ENCODE measurements at regions not wholly inside any gene's neighbourhood (a gene's known extent, or its start where the extent isn't known, plus 50 kb on each side); places are given as distances from the start of the nearest gene placed in this dataset.

DNA sequence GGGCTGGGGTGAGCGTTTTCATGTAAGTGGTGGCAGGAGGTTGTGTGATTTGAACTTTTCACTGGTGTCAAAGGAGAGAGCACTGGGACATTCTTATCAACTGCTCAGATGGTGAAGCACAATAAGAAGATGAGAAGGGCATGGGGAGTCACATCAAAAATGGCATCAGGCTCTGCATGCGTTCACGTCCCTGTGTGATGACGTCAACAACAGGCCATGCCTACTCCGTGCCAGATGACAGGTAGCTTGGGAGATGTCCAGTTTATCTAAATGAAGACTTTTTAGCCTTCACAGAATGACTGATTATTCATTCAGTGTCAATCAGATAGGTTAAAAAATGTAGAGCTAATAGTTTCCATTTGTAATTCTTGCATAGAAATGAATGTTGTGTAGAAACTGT, 264.3 kb upstream of the POM121L12 start:
- intact Hi-C loops (cut with DNase I): no loop called here
- peaks cover 0 to 10% (median 3%) of the 10 kb centered on the region in 4 donors for H3K4me1 ChIP-seq
- no peaks in the 10 kb centered on the region for H3K36me3 ChIP-seq
- 93 to 94% methylated on average over 5 of the region's 5 CpGs for WGBS, 2 donors
- H3K27ac ChIP-seq: no peak overlapping the region
- no peaks in the 10 kb centered on the region for H3K27me3 ChIP-seq
- no peak for TF ChIP-seq POLR2A (IDR thresholded peaks at IDR 0.05)
- TF ChIP-seq POLR2AphosphoS5 (IDR thresholded peaks at IDR 0.05): no peak
- no peak for TF ChIP-seq CTCF (IDR thresholded peaks at IDR 0.05)
- no peaks in the 10 kb centered on the region for H3K9me3 ChIP-seq
- no peak overlapping the region for H3K4me3 ChIP-seq
- no peak for DNase-seq

- H3K36me3 ChIP-seq: no peaks in the 10 kb centered on the region
- TF ChIP-seq POLR2A (IDR thresholded peaks at IDR 0.05): no peak
- TF ChIP-seq EP300 (IDR thresholded peaks at IDR 0.05): no peak
- TF ChIP-seq CTCF (IDR thresholded peaks at IDR 0.05): no peak
- no peak for TF ChIP-seq POLR2AphosphoS5 (IDR thresholded peaks at IDR 0.05)
- intact Hi-C loops (cut with DNase I): no loop called here
Observed at GRCh38 chr7:52764492-52765169, 270.8 kb upstream of the POM121L12 start.

GRCh38 chr7:52758356-52758755, 277.1 kb upstream of the POM121L12 start:
- Histone ChIP-seq H3K36me3 (no peaks in the 10 kb centered on the region), H3K4me1 (peaks cover 0 to 12% (median 6%) of the 10 kb centered on the region in 4 donors), H3K9me3 (no peaks in the 10 kb centered on the region), H3K27ac (peak overlapping the region in 3 of 4 donors; percentile 17 to 36 (median 30)), H3K4me3 (no peak overlapping the region), H3K27me3 (no peaks in the 10 kb centered on the region)
- intact Hi-C loops (cut with DNase I): no loop called here
- TF ChIP-seq EP300 (IDR thresholded peaks at IDR 0.05) (no peak), POLR2AphosphoS5 (IDR thresholded peaks at IDR 0.05) (peak in 3 of 4 donors; percentile 58 to 69 (median 63))
- no peak for DNase-seq
- 58 to 73% methylated on average over 1 of the region's 1 CpG for WGBS, 2 donors

More at GRCh38 chr7:52764492-52765169, 270.8 kb upstream of the POM121L12 start:
- Histone ChIP-seq H3K27me3 (no peaks in the 10 kb centered on the region), H3K4me3 (no peak overlapping the region), H3K4me1 (no peaks in the 10 kb centered on the region), H3K9me3 (no peaks in the 10 kb centered on the region), H3K27ac (no peak overlapping the region)
- no peak for DNase-seq

DNA sequence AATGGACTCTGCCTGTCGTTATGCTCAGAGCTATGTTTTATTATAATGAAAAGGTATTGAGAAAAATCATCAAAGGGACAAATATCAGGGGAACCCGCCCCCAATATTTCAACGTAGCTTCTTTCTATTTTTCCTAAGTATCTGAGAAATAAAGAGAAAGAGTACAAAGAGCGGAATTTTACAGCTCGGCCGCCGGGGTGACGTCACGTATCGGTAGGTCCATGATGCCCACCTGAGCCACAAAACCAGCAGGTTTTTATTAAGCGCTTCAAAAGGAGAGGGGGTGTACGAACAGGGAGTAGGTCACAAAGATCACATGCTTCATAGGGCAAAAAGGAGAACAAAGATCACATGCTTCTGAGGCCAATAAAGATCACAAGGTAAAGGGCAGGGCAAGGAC, 281.6 kb upstream of the POM121L12 start:
- no peak overlapping the region for H3K27ac ChIP-seq
- no peaks in the 10 kb centered on the region for H3K27me3 ChIP-seq
- TF ChIP-seq POLR2A (IDR thresholded peaks at IDR 0.05): no peak
- TF ChIP-seq CTCF (IDR thresholded peaks at IDR 0.05): no peak
- no peak for TF ChIP-seq EP300 (IDR thresholded peaks at IDR 0.05)
- TF ChIP-seq POLR2AphosphoS5 (IDR thresholded peaks at IDR 0.05): no peak
- DNase-seq: no peak
- H3K36me3 ChIP-seq: no peaks in the 10 kb centered on the region
- intact Hi-C loops (cut with DNase I): no loop called here
- no peaks in the 10 kb centered on the region for H3K9me3 ChIP-seq
- WGBS, 2 donors: 88 to 92% methylated on average over 12 of the region's 12 CpGs
- no peak overlapping the region for H3K4me3 ChIP-seq
- H3K4me1 ChIP-seq: peaks cover 0 to 8% (median 6%) of the 10 kb centered on the region in 4 donors

DNA sequence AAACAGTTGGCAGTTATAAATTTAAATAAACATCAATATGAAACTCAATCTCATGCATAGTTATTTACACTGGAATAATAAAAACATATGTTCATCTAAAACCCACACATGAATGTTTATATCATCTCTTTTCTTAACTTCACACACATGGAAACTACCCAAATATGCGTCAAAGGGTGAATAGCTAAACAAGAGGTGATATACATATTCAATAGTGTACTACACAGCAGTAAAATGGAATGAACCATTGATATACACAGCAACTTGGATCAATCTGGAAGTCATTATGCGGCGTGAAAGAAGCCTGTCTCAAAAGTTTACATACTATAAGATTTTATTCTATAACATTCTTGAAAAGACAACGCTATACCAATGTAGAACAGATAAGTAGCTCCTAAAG, 282.5 kb upstream of the POM121L12 start:
- H3K27ac ChIP-seq: no peak overlapping the region
- intact Hi-C loops (cut with DNase I): no loop called here

More for the DNA sequence above, 282.5 kb upstream of the POM121L12 start:
- WGBS, 2 donors: 88% methylated on average over 4 of the region's 4 CpGs
- no peak for DNase-seq
- H3K9me3 ChIP-seq: no peaks in the 10 kb centered on the region
- H3K4me1 ChIP-seq: no peaks in the 10 kb centered on the region
- no peaks in the 10 kb centered on the region for H3K36me3 ChIP-seq
- no peak overlapping the region for H3K4me3 ChIP-seq
- TF ChIP-seq POLR2AphosphoS5 (IDR thresholded peaks at IDR 0.05) (no peak), CTCF (IDR thresholded peaks at IDR 0.05) (no peak), POLR2A (IDR thresholded peaks at IDR 0.05) (no peak), EP300 (IDR thresholded peaks at IDR 0.05) (no peak)
- H3K27me3 ChIP-seq: no peaks in the 10 kb centered on the region

Measured in sigmoid colon (tissue), 6 donors.